ENCODE measurements at regions not wholly inside any gene's neighbourhood (a gene's known extent, or its start where the extent isn't known, plus 50 kb on each side); places are given as distances from the start of the nearest gene placed in this dataset.

- Histone ChIP-seq H2AFZ (ENCODE audit: low read depth, low read length) (no peak overlapping the region), H3K27ac (ENCODE audit: extremely low read depth, low read depth, low read length) (no peak overlapping the region), H3K9ac (ENCODE audit: insufficient read depth in 1 of 2, low read depth in 2 of 2, low read length in 2 of 2) (no peak overlapping the region), H3K79me2 (ENCODE audit: control insufficient read depth, insufficient read depth, low read length) (no peaks in the 10 kb centered on the region), H3K9me1 (ENCODE audit: control insufficient read depth, insufficient read depth, low read length) (no peaks in the 10 kb centered on the region), H4K20me1 (replicated peaks; ENCODE audit: control insufficient read depth, insufficient read depth, low read length) (no peaks in the 10 kb centered on the region), H3K4me2 (ENCODE audit: insufficient read depth, low read length) (no peak overlapping the region), H3K36me3 (ENCODE audit: control insufficient read depth, insufficient read depth, low read length) (no peaks in the 10 kb centered on the region), H3K4me1 (replicated peaks in 1 of 2; ENCODE audit: control insufficient read depth in 2 of 2, insufficient read depth in 2 of 2, low read length in 2 of 2) (no peaks in the 10 kb centered on the region), H3K4me3 (no peak overlapping the region), H3K27me3 (ENCODE audit: control insufficient read depth in 2 of 2, insufficient read depth in 2 of 2, low read length in 2 of 2) (no peaks in the 10 kb centered on the region), H3K9me3 (replicated peaks; ENCODE audit: control insufficient read depth, insufficient read depth, low read depth, low read length) (no peaks in the 10 kb centered on the region)
- WGBS (ENCODE audit: insufficient coverage, low coverage, missing lambda C conversion rate), result 12% methylated on average over 5 of the region's 5 CpGs
- FAIRE-seq (no peak), ATAC-seq (no peak), DNase-seq (ENCODE audit: extremely low read depth in 1 of 4, low spot score in 3 of 4) (no peak)
- intact Hi-C loops (cut with micrococcal nuclease), result no loop called here
- ChIA-PET POLR2A (no interaction called here), CTCF (ENCODE audit: low intra/inter-chr PET ratio) (no interaction called here)
- in situ Hi-C loops (cut with MboI), result no loop called here
- no TSS peak for BruUV-seq (replicated peaks)
- no peak for TF ChIP-seq NONO (IDR thresholded peaks at IDR 0.05; ENCODE audit: low read depth in 2 of 2, low read length in 1 of 2)
- TF ChIP-seq ZBTB33 (CRISPR knock-in tag; IDR thresholded peaks at IDR 0.05), result no peak
- TF ChIP-seq ZNF239 (CRISPR knock-in tag; IDR thresholded peaks at IDR 0.05), result no peak
- TF ChIP-seq THRAP3 (IDR thresholded peaks at IDR 0.05; ENCODE audit: borderline replicate concordance), result no peak
- TF ChIP-seq ZNF282 (CRISPR knock-in tag; IDR thresholded peaks at IDR 0.05), result no peak
- no peak for TF ChIP-seq ETV5 (CRISPR knock-in tag; IDR thresholded peaks at IDR 0.05; ENCODE audit: low read depth)
- no peak for TF ChIP-seq NBN (IDR thresholded peaks at IDR 0.05; ENCODE audit: low read depth)
- no peak for TF ChIP-seq PRDM10 (IDR thresholded peaks at IDR 0.05; ENCODE audit: partially characterized antibody)
- TF ChIP-seq FOSL1 (tag; conservative IDR thresholded peaks at IDR 0.05), result no peak
- no peak for TF ChIP-seq CHD4 (IDR thresholded peaks at IDR 0.05; ENCODE audit: insufficient read depth, insufficient replicate concordance, low read depth, low read length, poor library complexity, severe bottlenecking)
Measured at GRCh38 chr14:71300566-71301330, 393.5 kb downstream of the PCNX1 start.

Data from K562 (cell line).